HUES6 (cell line): ENCODE measurements at regions not wholly inside any gene's neighbourhood (a gene's known extent, or its start where the extent isn't known, plus 50 kb on each side); places are given as distances from the start of the nearest gene placed in this dataset.
"Not testable (repeated sequence)": the region's sequence is repeated elsewhere in the genome, so short reads cannot be mapped to it uniquely, and the experiment has no call there.

Experiments
- H3K27ac ChIP-seq: 2 replicates; pipeline ENCODE4 v1.7.0; 2013; ENCODE audit warnings: low read depth, mild to moderate bottlenecking, low read length, inconsistent platforms
- H3K27me3 ChIP-seq: 2 replicates; pipeline ENCODE4 v1.6.1; 2013; ENCODE audit warnings: low read length; ENCODE audit not compliant: control insufficient read depth, insufficient read depth
- H3K36me3 ChIP-seq: 2 replicates; pipeline ENCODE4 v1.6.1; 2013; ENCODE audit warnings: low read length; ENCODE audit not compliant: control insufficient read depth, insufficient read depth
- H3K4me1 ChIP-seq: 2 replicates; pipeline ENCODE4 v1.6.1; 2013; ENCODE audit warnings: low read length; ENCODE audit not compliant: control insufficient read depth, insufficient read depth
- H3K4me3 ChIP-seq: 2 replicates; pipeline ENCODE4 v1.5.1; 2013; ENCODE audit warnings: low read depth, low read length
- H3K9ac ChIP-seq: one replicate; pipeline ENCODE4 v1.6.1; 2013; ENCODE audit warnings: mild to moderate bottlenecking, low read length
- H3K9me3 ChIP-seq: 2 replicates; pipeline ENCODE4 v1.6.1; 2013; ENCODE audit warnings: low read depth, low read length; ENCODE audit not compliant: control insufficient read depth, insufficient read depth

GRCh38 chr7:68401313-68401712 lies 1197.0 kb upstream of the AUTS2 start:
- Histone ChIP-seq H3K27ac (no peak overlapping the region), H3K27me3 (no peaks in the 10 kb centered on the region), H3K36me3 (no peaks in the 10 kb centered on the region), H3K4me3 (no peak overlapping the region), H3K9me3 (peaks cover 4% of the 10 kb centered on the region; the same call in 1 of the 2 replicates), H3K9ac (no peak overlapping the region), H3K4me1 (no peaks in the 10 kb centered on the region)

- H3K4me1 ChIP-seq: peaks cover 15% of the 10 kb centered on the region
- no peak overlapping the region for H3K27ac ChIP-seq
- H3K9ac ChIP-seq: no peak overlapping the region
- no peaks in the 10 kb centered on the region for H3K27me3 ChIP-seq
- H3K36me3 ChIP-seq: no peaks in the 10 kb centered on the region
- H3K9me3 ChIP-seq: peaks cover 4% of the 10 kb centered on the region; the same call in 1 of the 2 replicates
- no peak overlapping the region for H3K4me3 ChIP-seq
Observed at GRCh38 chr7:68406480-68406879, 1191.8 kb upstream of the AUTS2 start.

- Histone ChIP-seq H3K9ac (no peak overlapping the region), H3K27me3 (no peaks in the 10 kb centered on the region), H3K9me3 (peaks cover 4% of the 10 kb centered on the region; the same call in 1 of the 2 replicates), H3K36me3 (no peaks in the 10 kb centered on the region), H3K27ac (no peak overlapping the region), H3K4me1 (peaks cover 15% of the 10 kb centered on the region), H3K4me3 (no peak overlapping the region)
Observed at GRCh38 chr7:68407460-68407859, 1190.8 kb upstream of the AUTS2 start.

- Histone ChIP-seq H3K27ac (no peak overlapping the region), H3K4me1 (peaks cover 15% of the 10 kb centered on the region), H3K27me3 (no peaks in the 10 kb centered on the region), H3K36me3 (no peaks in the 10 kb centered on the region), H3K9ac (no peak overlapping the region), H3K9me3 (peaks cover 4% of the 10 kb centered on the region; the same call in 1 of the 2 replicates), H3K4me3 (no peak overlapping the region)
Observed at GRCh38 chr7:68408873-68409272, 1189.4 kb upstream of the AUTS2 start.

- Histone ChIP-seq H3K9ac (peak overlapping the region; percentile 8), H3K36me3 (no peaks in the 10 kb centered on the region), H3K27ac (peak overlapping the region; percentile 12; the same call in 1 of the 2 replicates), H3K4me1 (peaks cover 15% of the 10 kb centered on the region), H3K27me3 (no peaks in the 10 kb centered on the region), H3K4me3 (no peak overlapping the region), H3K9me3 (peaks cover 2% of the 10 kb centered on the region; the same call in 1 of the 2 replicates)
Observed at GRCh38 chr7:68409851-68410250, 1188.4 kb upstream of the AUTS2 start.

GRCh38 chr7:68410693-68411092 lies 1187.6 kb upstream of the AUTS2 start:
- not testable (repeated sequence) for H3K4me3 ChIP-seq, H3K9me3 ChIP-seq, H3K27me3 ChIP-seq, H3K36me3 ChIP-seq
- Histone ChIP-seq H3K4me1 (peaks cover 15% of the 10 kb centered on the region), H3K27ac (peak overlapping the region; percentile 12; the same call in 1 of the 2 replicates), H3K9ac (peak overlapping the region; percentile 33)

- Histone ChIP-seq H3K9ac (no peak overlapping the region), H3K27me3 (no peaks in the 10 kb centered on the region), H3K27ac (no peak overlapping the region), H3K4me1 (peaks cover 12% of the 10 kb centered on the region), H3K9me3 (peaks cover 3% of the 10 kb centered on the region), H3K4me3 (no peak overlapping the region), H3K36me3 (no peaks in the 10 kb centered on the region)
Observed at GRCh38 chr7:68411742-68412141, 1186.5 kb upstream of the AUTS2 start.

GRCh38 chr7:68414631-68415425 lies 1183.4 kb upstream of the AUTS2 start:
- peaks cover 7% of the 10 kb centered on the region; the same call in 1 of the 2 replicates for H3K4me1 ChIP-seq
- no peaks in the 10 kb centered on the region for H3K27me3 ChIP-seq
- no peak overlapping the region for H3K27ac ChIP-seq
- H3K36me3 ChIP-seq: no peaks in the 10 kb centered on the region
- H3K9me3 ChIP-seq: peaks cover 3% of the 10 kb centered on the region
- no peak overlapping the region for H3K4me3 ChIP-seq
- H3K9ac ChIP-seq: no peak overlapping the region

GRCh38 chr7:68417002-68417401 lies 1181.3 kb upstream of the AUTS2 start:
- Histone ChIP-seq H3K36me3 (no peaks in the 10 kb centered on the region), H3K9me3 (peaks cover 3% of the 10 kb centered on the region; the same call in 1 of the 2 replicates), H3K9ac (no peak overlapping the region), H3K27ac (no peak overlapping the region), H3K4me3 (no peak overlapping the region), H3K4me1 (no peaks in the 10 kb centered on the region), H3K27me3 (no peaks in the 10 kb centered on the region)

- Histone ChIP-seq H3K36me3 (no peaks in the 10 kb centered on the region), H3K9me3 (peaks cover 3% of the 10 kb centered on the region; the same call in 1 of the 2 replicates), H3K4me3 (no peak overlapping the region), H3K4me1 (no peaks in the 10 kb centered on the region), H3K27ac (no peak overlapping the region), H3K9ac (no peak overlapping the region), H3K27me3 (no peaks in the 10 kb centered on the region)
Observed at GRCh38 chr7:68417659-68418058, 1180.6 kb upstream of the AUTS2 start.

GRCh38 chr7:68420342-68421192 lies 1177.7 kb upstream of the AUTS2 start:
- Histone ChIP-seq H3K4me1 (peaks cover 4% of the 10 kb centered on the region; the same call in 1 of the 2 replicates), H3K9ac (no peak overlapping the region), H3K36me3 (no peaks in the 10 kb centered on the region), H3K4me3 (no peak overlapping the region), H3K27me3 (no peaks in the 10 kb centered on the region), H3K27ac (no peak overlapping the region), H3K9me3 (no peaks in the 10 kb centered on the region)
